COLO668 (cell line): ENCODE measurements at regions not wholly inside any gene's neighbourhood (a gene's known extent, or its start where the extent isn't known, plus 50 kb on each side); places are given as distances from the start of the nearest gene placed in this dataset.
"Not testable (repeated sequence)": the region's sequence is repeated elsewhere in the genome, so short reads cannot be mapped to it uniquely, and the experiment has no call there.

Experiments used
- DNase-seq: peaks from one replicate; lab custom pipeline; 2025; ENCODE audit not compliant: unreplicated experiment; lab: John Stamatoyannopoulos, UW

GRCh38 chr12:113577464-113578129 lies 105.9 kb upstream of the LHX5 start:
- DNase-seq: no peak

DNA sequence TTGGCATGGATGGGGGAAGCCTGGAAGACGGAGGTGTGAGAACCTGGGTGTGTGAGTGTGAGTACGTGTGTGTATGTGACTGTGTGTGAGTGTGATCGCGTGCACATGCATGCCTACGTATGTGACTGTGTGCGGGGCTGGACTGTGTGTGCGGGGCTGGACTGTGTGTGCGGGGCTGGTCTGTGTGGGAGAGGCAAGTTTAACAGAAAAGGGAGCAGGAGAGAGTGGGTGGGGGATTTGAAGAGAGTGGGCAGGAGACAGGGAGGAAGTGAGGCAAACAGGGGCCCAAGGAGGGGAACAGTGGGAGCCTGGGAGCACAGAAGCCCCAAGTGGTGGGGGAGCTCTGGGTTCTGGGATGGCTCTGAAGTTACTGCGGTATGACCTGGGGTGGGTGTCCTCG lies 103.7 kb upstream of the LHX5 start:
- no peak for DNase-seq

- DNase-seq: no peak
Measured at GRCh38 chr12:113573148-113573547, 101.5 kb upstream of the LHX5 start.

DNA sequence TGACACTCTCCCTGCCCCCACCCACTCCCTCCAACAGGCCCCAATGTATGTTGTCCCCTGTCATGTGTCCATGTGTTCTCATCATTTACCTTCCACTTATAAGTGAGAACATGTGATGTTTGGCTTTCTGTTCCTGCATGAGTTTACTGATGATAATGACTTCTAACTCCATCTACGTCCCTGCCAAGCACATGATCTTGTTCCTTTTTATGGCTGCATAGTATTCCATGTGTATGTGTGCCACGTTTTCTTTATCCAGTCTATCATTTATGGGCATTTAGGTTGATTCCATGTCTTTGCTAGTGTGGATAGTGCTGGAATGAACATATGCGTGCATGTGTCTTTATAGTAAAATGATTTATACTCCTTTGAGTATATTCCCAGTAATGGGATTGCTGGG lies 100.0 kb upstream of the LHX5 start:
- no peak for DNase-seq

GRCh38 chr12:113569806-113570205 lies 98.1 kb upstream of the LHX5 start:
- DNase-seq: no peak

- DNase-seq: no peak
Measured at GRCh38 chr12:113568021-113568420, 96.3 kb upstream of the LHX5 start.

- DNase-seq: no peak
Measured at GRCh38 chr12:113565368-113565767, 93.7 kb upstream of the LHX5 start.

DNA sequence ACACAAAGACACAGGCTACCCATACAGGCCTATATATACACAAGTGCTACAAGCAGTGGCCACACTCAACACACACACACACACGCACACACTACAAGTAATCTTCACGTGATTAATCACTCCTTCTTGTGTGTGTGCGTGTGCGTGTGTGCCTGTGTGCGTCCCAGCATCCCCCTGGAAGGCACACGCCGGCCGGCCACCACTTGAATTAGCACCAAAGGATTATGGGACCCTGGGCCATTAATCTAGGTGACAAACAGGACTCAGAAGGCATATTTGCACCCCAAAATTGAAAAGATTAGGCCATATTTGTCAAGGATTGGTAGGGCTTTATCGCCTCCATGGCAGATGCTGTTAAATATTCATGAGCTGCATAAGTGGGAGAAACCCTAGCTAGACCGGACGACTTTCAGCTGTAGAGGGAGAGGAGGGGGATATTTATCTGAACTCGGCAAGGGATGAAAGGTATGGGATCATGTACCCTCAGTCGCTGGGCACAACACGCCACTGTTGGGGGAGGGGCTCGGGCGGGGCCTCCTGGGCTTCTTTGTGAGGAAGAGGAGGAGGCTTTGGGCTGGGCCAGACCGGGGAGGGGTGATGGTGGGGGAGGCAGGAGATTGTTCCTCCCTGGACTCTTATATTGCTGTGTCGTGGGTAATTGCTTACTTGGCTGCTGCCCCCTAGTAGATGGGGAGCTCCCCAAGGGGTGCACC lies 89.6 kb upstream of the LHX5 start:
- no peak for DNase-seq

DNA sequence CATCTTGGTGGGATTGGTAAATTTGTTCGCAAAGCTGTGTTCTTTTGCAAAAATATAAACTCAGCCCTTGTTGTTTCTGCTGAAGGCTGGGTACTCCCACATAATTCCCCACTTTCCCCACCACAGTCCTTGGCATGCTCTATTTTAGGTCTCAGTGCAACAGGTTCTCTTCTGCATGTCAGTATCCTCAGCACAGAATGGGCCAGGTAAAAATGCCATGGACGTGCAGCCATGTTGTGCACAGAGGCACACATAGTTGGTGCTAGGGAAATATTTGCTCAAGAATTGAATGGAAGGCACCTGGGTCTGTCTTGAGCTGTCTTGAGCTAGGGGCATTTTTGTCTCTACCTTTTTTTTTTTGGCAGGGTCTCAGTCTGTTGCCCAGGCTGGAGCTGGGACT lies 87.8 kb upstream of the LHX5 start:
- DNase-seq: no peak

- DNase-seq: no peak
Measured at GRCh38 chr12:113555226-113555625, 83.6 kb upstream of the LHX5 start.

- no peak for DNase-seq
Measured at GRCh38 chr12:113552760-113553159, 81.1 kb upstream of the LHX5 start.

DNA sequence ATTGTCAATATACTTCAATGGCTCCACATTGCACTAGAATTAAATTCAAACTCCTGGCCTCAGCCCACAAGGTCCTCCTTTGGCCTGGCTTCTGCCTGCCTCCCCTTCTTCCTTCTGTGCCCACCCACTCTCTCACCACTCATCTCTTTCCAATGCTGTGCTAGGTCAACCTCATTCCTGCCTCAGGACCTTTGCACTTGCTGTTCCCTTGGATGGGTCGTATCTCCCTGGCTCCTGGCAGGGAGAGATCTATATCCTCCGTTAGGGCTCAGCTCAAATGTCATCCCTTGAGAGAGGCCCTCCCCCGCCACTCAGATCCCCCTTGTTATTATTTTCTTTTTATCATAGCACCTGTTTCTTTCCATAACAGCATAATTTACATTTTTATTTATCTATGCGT lies 79.9 kb upstream of the LHX5 start:
- no peak for DNase-seq

DNA sequence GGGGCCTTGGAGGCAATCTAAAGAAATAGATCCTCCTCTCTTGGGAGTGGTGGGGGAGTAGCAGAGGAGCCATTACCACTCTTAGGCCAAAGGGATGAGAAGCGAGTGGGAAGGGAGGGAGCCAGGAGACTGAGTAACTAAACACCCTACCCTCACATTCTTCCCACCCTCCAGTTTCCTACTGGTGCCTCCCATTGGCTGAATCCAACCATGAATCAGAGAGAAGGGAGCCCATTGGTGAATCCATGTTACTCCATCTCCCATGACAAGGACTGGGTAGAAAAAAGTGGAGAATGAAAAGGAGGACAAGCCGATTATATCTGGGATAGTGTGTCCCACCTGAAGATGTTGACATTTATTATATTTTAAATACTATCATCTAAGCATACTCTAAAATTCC lies 76.8 kb upstream of the LHX5 start:
- DNase-seq: no peak

GRCh38 chr12:113546916-113547863 lies 75.5 kb upstream of the LHX5 start:
- DNase-seq: no peak

GRCh38 chr12:113537751-113538087 lies 66.0 kb upstream of the LHX5 start:
- DNase-seq: no peak

- no peak for DNase-seq
Measured at GRCh38 chr12:113537046-113537750, 65.5 kb upstream of the LHX5 start.

DNA sequence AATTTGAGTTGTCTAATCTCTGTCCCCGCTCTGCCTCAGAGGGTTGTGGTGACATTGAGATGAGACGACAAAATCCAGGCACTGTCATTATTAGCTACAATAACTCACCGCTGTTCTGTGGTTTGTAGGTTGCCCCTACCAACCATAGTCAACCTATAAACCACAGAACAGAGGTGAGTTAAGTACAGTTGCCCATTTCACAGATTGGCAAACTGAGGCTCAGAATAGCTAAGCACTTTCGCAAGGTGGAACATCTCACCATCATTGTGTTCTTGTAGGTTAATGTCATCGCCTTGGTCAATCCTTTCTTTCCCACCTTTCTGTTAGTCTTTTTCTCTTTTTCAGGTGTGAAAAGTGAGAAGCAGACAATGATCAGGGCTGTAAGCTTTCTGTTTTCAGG lies 63.4 kb upstream of the LHX5 start:
- no peak for DNase-seq

DNA sequence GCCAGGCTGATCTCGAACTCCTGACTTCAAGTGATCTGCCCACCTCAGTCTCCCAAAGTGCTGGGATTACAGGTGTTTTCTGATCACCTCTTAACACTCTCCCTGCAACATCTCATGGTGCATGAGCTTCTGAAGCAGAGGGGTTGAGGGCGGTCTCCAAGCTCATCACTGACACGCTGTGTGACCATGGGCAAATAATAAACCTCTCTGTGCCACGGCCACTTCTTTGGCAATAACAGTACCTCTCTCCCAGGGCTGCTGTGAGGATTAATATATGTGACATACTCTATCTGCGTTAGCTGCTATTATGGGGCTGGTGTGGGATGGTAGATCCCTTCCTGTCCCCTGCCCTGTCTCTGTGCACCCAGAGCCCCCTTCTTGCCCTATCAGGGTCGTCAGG lies 62.9 kb upstream of the LHX5 start:
- DNase-seq: no peak

DNA sequence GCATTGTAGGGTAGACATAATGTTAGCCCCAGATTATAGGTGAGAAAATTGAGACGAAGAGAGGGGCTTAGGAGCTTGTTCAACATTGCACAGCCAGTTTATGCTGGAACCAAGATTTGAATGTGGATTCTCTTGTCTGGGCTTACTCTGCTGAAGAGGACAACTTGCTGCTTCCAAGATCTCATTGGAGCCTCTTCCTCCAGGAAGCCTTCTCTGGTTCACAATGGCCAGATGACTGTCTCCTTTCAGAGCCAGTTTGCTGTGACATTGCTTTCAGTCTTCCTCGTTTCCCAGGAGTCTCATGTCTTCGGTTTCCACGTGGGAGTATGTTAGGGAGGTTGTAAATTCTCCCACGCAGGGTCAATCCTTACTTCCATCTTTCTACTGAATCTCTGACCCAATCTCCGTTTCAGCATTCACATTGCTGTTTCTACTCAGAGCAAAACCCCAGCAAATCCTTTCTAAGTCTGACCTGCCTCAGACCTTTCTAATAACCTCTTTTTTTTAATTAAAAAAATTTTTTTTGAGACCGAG lies 62.2 kb upstream of the LHX5 start:
- DNase-seq: no peak

GRCh38 chr12:113532292-113532691 lies 60.6 kb upstream of the LHX5 start:
- DNase-seq: no peak

- not testable (repeated sequence) for DNase-seq
Measured at GRCh38 chr12:113531073-113531472, 59.4 kb upstream of the LHX5 start.
